LNCaP clone FGC (cell line): ENCODE measurements at regions not wholly inside any gene's neighbourhood (a gene's known extent, or its start where the extent isn't known, plus 50 kb on each side); places are given as distances from the start of the nearest gene placed in this dataset.
A peak's percentile ranks its signal among the peaks of the same experiment; 100 is the strongest.
"Not testable (repeated sequence)": the region's sequence is repeated elsewhere in the genome, so short reads cannot be mapped to it uniquely, and the experiment has no call there.

Source experiments
- DNase-seq: peaks from one replicate; pipeline ENCODE4 v3.0.0-alpha.2; 2011; ENCODE audit warnings: low read depth
- H3K4me3 ChIP-seq: 2 replicates; pipeline ENCODE4 v1.5.1; 2011; ENCODE audit warnings: mild to moderate bottlenecking, low read depth, low read length, control low read depth
- CTCF ChIP-seq: IDR thresholded peaks from 2 replicates; pipeline ENCODE4 v1.5.1; 2012; ENCODE audit warnings: mild to moderate bottlenecking; ENCODE audit not compliant: control insufficient read depth, insufficient read depth; ENCODE audit errors: extremely low read depth

GRCh38 chr4:8943367-8943766 lies 71.7 kb upstream of the HMX1 start:
- not testable (repeated sequence) for H3K4me3 ChIP-seq, DNase-seq

- DNase-seq, H3K4me3 ChIP-seq: not testable (repeated sequence)
These were observed 70.4 kb upstream of the HMX1 start for GRCh38 chr4:8942088-8942487.

- not testable (repeated sequence) for DNase-seq
These were observed 69.8 kb upstream of the HMX1 start for GRCh38 chr4:8941492-8941805.

GRCh38 chr4:8940792-8941491 lies 69.3 kb upstream of the HMX1 start:
- H3K4me3 ChIP-seq: no peak overlapping the region
- DNase-seq: no peak
- TF ChIP-seq CTCF: peak; percentile 74

More at GRCh38 chr4:8941492-8941805, 69.8 kb upstream of the HMX1 start:
- H3K4me3 ChIP-seq: not testable (repeated sequence)

GRCh38 chr4:8939840-8940742 lies 68.5 kb upstream of the HMX1 start:
- TF ChIP-seq CTCF: no peak
- no peak for DNase-seq
- no peak overlapping the region for H3K4me3 ChIP-seq

- TF ChIP-seq CTCF: no peak
- no peak overlapping the region for H3K4me3 ChIP-seq
- DNase-seq: no peak
These were observed 67.7 kb upstream of the HMX1 start for GRCh38 chr4:8939160-8939839.

GRCh38 chr4:8938623-8939022 lies 67.0 kb upstream of the HMX1 start:
- TF ChIP-seq CTCF: no peak
- DNase-seq: no peak
- H3K4me3 ChIP-seq: no peak overlapping the region

- no peak for DNase-seq
- H3K4me3 ChIP-seq: no peak overlapping the region
- TF ChIP-seq CTCF: no peak
These were observed 66.5 kb upstream of the HMX1 start for GRCh38 chr4:8938137-8938536.
